Colon (tissue), 2 donors: ENCODE measurements at regions not wholly inside any gene's neighbourhood (a gene's known extent, or its start where the extent isn't known, plus 50 kb on each side); places are given as distances from the start of the nearest gene placed in this dataset.
"Not testable (repeated sequence)": the region's sequence is repeated elsewhere in the genome, so short reads cannot be mapped to it uniquely, and the experiment has no call there.

Experiments used
- FAIRE-seq: peaks from 2 replicates; lab custom pipeline; 2012; peaks lifted over from hg19 to GRCh38; lab: Jason Lieb, UNC
- donor health status: control.
- donor health status: control.

- FAIRE-seq = no peak
Measured at GRCh38 chr18:14189858-14190257, 57.6 kb upstream of the ZNF519 start.

DNA sequence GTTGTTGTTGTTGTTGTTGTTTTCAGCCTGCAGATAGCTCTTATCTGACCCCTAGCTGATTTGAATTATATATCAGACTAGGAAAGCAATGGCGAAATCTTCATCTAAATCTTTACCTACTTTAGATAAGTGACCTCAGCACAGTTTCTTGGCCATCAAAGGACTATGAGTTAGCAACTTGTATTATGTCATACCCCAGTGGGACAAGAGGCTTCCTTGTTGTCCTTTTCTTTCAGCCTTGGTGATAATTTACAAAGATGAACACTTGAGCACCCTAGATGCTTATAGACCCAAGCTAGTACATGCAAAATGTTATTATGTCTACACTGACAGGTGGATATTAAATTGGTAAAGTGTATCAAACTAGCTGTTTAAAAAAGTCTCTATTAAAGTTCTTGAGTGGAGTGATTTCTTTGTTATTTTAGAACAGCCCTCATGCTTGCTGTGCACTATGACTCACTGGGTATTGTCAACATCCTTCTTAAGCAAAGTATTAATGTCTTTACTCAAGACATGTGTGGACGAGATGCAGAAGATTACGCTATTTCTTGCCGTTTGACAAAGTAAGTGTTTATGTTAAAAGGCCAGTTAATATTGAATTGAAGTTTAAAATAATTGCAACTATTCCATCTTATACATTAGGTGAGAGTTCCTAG is 56.6 kb upstream of the ZNF519 start:
- not testable (repeated sequence) for FAIRE-seq
